IMR-90 (cell line): ENCODE measurements at regions not wholly inside any gene's neighbourhood (a gene's known extent, or its start where the extent isn't known, plus 50 kb on each side); places are given as distances from the start of the nearest gene placed in this dataset.
A peak's percentile ranks its signal among the peaks of the same experiment; 100 is the strongest.

ENCODE experiments used
- ATAC-seq: fragments of 200-7000 bp; cut with Tn5 transposase; 2 replicates; pipeline ENCODE4 v1.9.1; 2020; ENCODE audit warnings: low read depth, mild to moderate bottlenecking, moderate library complexity
- BruUV-seq: library from RNA; stranded (reverse); fragments of 400-500 nt; replicated peaks from 2 replicates; lab custom pipeline; 2021; lab: Mats Ljungman, UMichigan
- CTCF ChIA-PET: fragments of 300-600 bp; formaldehyde crosslinking; extraction: SDS; loops from one replicate; lab custom pipeline; 2021; ENCODE audit warnings: antibody characterized with exemption; lab: Yijun Ruan, JAX
- POLR2A ChIA-PET: fragments of 300-600 bp; sonication (Branson Sonifier 250); formaldehyde crosslinking; loops from one replicate; lab custom pipeline; 2022; ENCODE audit warnings: antibody characterized with exemption; ENCODE audit not compliant: unreplicated experiment; lab: Charles Lee
- DNase-seq: peaks from one replicate; pipeline ENCODE4 v3.0.0; 2013
- H2AFZ ChIP-seq: replicated peaks from 2 replicates; pipeline ENCODE3; 2013; ENCODE audit warnings: low read length, mild to moderate bottlenecking; ENCODE audit not compliant: poor library complexity
- H2AK5ac ChIP-seq: 2 replicates; pipeline ENCODE4 v1.6.1; 2013; ENCODE audit warnings: low read depth, low read length, inconsistent platforms
- H2AK9ac ChIP-seq: replicated peaks from 2 replicates; pipeline ENCODE3; 2013; ENCODE audit warnings: mild to moderate bottlenecking, low read depth, low read length, moderate library complexity; ENCODE audit not compliant: poor library complexity
- H2BK120ac ChIP-seq: 2 replicates; pipeline ENCODE4 v1.6.1; 2013; ENCODE audit warnings: low read depth, low read length, inconsistent platforms
- H2BK15ac ChIP-seq: 3 replicates; pipeline ENCODE4 v1.6.1; 2013; ENCODE audit warnings: low read depth, low read length, inconsistent platforms
- H2BK20ac ChIP-seq: 2 replicates; pipeline ENCODE4 v1.6.1; 2013; ENCODE audit warnings: low read depth, mild to moderate bottlenecking, inconsistent platforms, low read length, moderate library complexity
- H2BK5ac ChIP-seq: 2 replicates; pipeline ENCODE4 v1.6.1; 2013; ENCODE audit warnings: mild to moderate bottlenecking, low read depth, low read length, inconsistent platforms; ENCODE audit not compliant: poor library complexity, severe bottlenecking
- H3K14ac ChIP-seq: replicated peaks from 2 replicates; pipeline ENCODE4 v1.6.1; 2013; ENCODE audit warnings: low read depth, low read length, inconsistent platforms
- H3K18ac ChIP-seq: 2 replicates; pipeline ENCODE4 v1.6.1; 2013; ENCODE audit warnings: low read depth, low read length, control low read depth
- H3K23ac ChIP-seq: 2 replicates; pipeline ENCODE4 v1.6.1; 2013; ENCODE audit warnings: low read depth, low read length, inconsistent platforms
- H3K27ac ChIP-seq: 2 replicates; pipeline ENCODE4 v1.5.1; 2013; ENCODE audit warnings: mild to moderate bottlenecking, control low read depth, low read length; ENCODE audit not compliant: insufficient read depth
- H3K27me3 ChIP-seq: 2 replicates; pipeline ENCODE4 v1.6.1; 2013; ENCODE audit warnings: low read length; ENCODE audit not compliant: control insufficient read depth, insufficient read depth
- H3K36me3 ChIP-seq: 2 replicates; pipeline ENCODE4 v1.6.1; 2013; ENCODE audit warnings: low read length, mixed read lengths; ENCODE audit not compliant: control insufficient read depth, insufficient read depth
- H3K4ac ChIP-seq: 2 replicates; pipeline ENCODE4 v1.6.1; 2013; ENCODE audit warnings: low read depth, low read length, inconsistent platforms
- H3K4me1 ChIP-seq: 2 replicates; pipeline ENCODE4 v1.6.1; 2013; ENCODE audit warnings: low read length, mixed read lengths; ENCODE audit not compliant: control insufficient read depth, insufficient read depth
- H3K4me2 ChIP-seq: 2 replicates; pipeline ENCODE4 v1.6.1; 2013; ENCODE audit warnings: low read depth, mild to moderate bottlenecking, control low read depth, low read length, moderate library complexity
- H3K4me3 ChIP-seq: 2 replicates; pipeline ENCODE4 v1.5.1; 2013; ENCODE audit warnings: low read depth, mild to moderate bottlenecking, control low read depth, low read length, moderate library complexity; ENCODE audit not compliant: insufficient read depth
- H3K56ac ChIP-seq: 2 replicates; pipeline ENCODE4 v1.6.1; 2013; ENCODE audit warnings: low read length, inconsistent platforms; ENCODE audit not compliant: insufficient read depth; ENCODE audit errors: extremely low read depth
- H3K79me1 ChIP-seq, 2 experiments: 2 replicates each; pipeline ENCODE4 v1.6.1; 2013; ENCODE audit warnings: low read length in 2 of 2, inconsistent platforms in 1 of 2, low read depth in 1 of 2
- H3K9ac ChIP-seq: 2 replicates; pipeline ENCODE4 v1.6.1; 2013; ENCODE audit warnings: low read depth, low read length, control low read depth
- H3K9me1 ChIP-seq: 2 replicates; pipeline ENCODE4 v1.6.1; 2013; ENCODE audit warnings: low read length, inconsistent platforms; ENCODE audit not compliant: insufficient read depth
- H3K9me3 ChIP-seq: 2 replicates; pipeline ENCODE4 v1.6.1; 2013; ENCODE audit warnings: low read length; ENCODE audit not compliant: control insufficient read depth, insufficient read depth
- H4K20me1 ChIP-seq: 2 replicates; pipeline ENCODE4 v1.6.1; 2013; ENCODE audit warnings: low read length, inconsistent platforms; ENCODE audit not compliant: insufficient read depth
- H4K5ac ChIP-seq: 2 replicates; pipeline ENCODE4 v1.6.1; 2013; ENCODE audit warnings: mild to moderate bottlenecking, low read depth, low read length, control low read depth
- H4K8ac ChIP-seq, 2 experiments: 2 replicates each; pipeline ENCODE4 v1.6.1; 2013; ENCODE audit warnings: low read depth in 2 of 2, low read length in 2 of 2, control low read depth in 1 of 2, inconsistent platforms in 1 of 2
- H4K91ac ChIP-seq: 2 replicates; pipeline ENCODE4 v1.6.1; 2013; ENCODE audit warnings: low read depth, low read length, inconsistent platforms; ENCODE audit not compliant: insufficient read depth
- BHLHE40 ChIP-seq: fragments of 150-350 bp; IDR thresholded peaks from 2 replicates; pipeline ENCODE4 v1.6.1; 2016; ENCODE audit warnings: mild to moderate bottlenecking, low read depth, low read length
- CEBPB ChIP-seq: IDR thresholded peaks from 2 replicates; pipeline ENCODE4 v1.6.1; 2012; ENCODE audit warnings: low read depth, low read length, improper control_type of control experiment
- CHD1 ChIP-seq: IDR thresholded peaks from 2 replicates; pipeline ENCODE4 v1.6.1; 2012; ENCODE audit warnings: low read depth, low read length, improper control_type of control experiment
- FOS ChIP-seq: fragments of 150-350 bp; IDR thresholded peaks from 2 replicates; pipeline ENCODE4 v1.6.1; 2016; ENCODE audit warnings: low read depth, low read length
- MAZ ChIP-seq: IDR thresholded peaks from 2 replicates; pipeline ENCODE4 v1.6.1; 2012; ENCODE audit warnings: low read depth, mild to moderate bottlenecking, low read length, improper control_type of control experiment, moderate library complexity, borderline replicate concordance
- MXI1 ChIP-seq: IDR thresholded peaks from 2 replicates; pipeline ENCODE4 v1.6.1; 2012; ENCODE audit warnings: low read depth, mild to moderate bottlenecking, low read length, moderate library complexity, borderline replicate concordance
- NFE2L2 ChIP-seq: fragments of 150-350 bp; IDR thresholded peaks from 2 replicates; pipeline ENCODE4 v1.6.1; 2016; ENCODE audit warnings: low read depth, mild to moderate bottlenecking, low read length
- RFX5 ChIP-seq: IDR thresholded peaks from 2 replicates; pipeline ENCODE4 v1.8.0; 2012; ENCODE audit warnings: low read depth, mild to moderate bottlenecking, low read length, moderate library complexity
- SMC3 ChIP-seq: fragments of 150-350 bp; IDR thresholded peaks from 2 replicates; pipeline ENCODE4 v1.6.1; 2016; ENCODE audit warnings: low read depth, mild to moderate bottlenecking, antibody characterized with exemption, low read length, moderate library complexity
- WGBS, 2 experiments: methylation state at CpG; one replicate each; pipeline versions ENCODE4 v1.1.5 to v1.1.7; 2013; ENCODE audit warnings: missing lambda C conversion rate in 2 of 2; ENCODE audit not compliant: insufficient read length in 1 of 2; ENCODE audit errors: extremely low coverage in 2 of 2; 5-methylcytosine and 5-hydroxymethylcytosine counted together
- dilution Hi-C: fragments of 300-500 bp; cut with HindIII; formaldehyde crosslinking; loops from one replicate; pipeline ENCODE4 v1.14.3; 2018; ENCODE audit warnings: low sequenced_read_pairs; ENCODE audit not compliant: unreplicated experiment
- in situ Hi-C: fragments of 300-500 bp; cut with MboI; formaldehyde crosslinking; loops from 3 replicates; pipeline ENCODE4 v1.14.3; 2019; ENCODE audit warnings: low sequenced_read_pairs, inconsistent platforms, mixed read lengths
- intact Hi-C: fragments of 100-400 bp; cut with micrococcal nuclease; formaldehyde crosslinking; loops from 2 replicates; pipeline ENCODE4 v1.10.0; 2022
- TF ChIP-seq, protein P1 (sequence below): fragments of 150-350 bp; IDR thresholded peaks from 2 replicates; pipeline ENCODE4 v1.6.1; 2016; ENCODE audit warnings: low read depth, mild to moderate bottlenecking, low read length, moderate library complexity, borderline replicate concordance

GRCh38 chr17:72569148-72569946, 448.5 kb downstream of the SOX9 start:
- no peak overlapping the region for H3K27ac ChIP-seq
- no peak overlapping the region for H4K8ac ChIP-seq
- peaks cover 18% of the 10 kb centered on the region for H3K9me1 ChIP-seq
- no peak overlapping the region; the same call in 1 of the 2 replicates for H3K18ac ChIP-seq
- peak overlapping the region; percentile 68 for H2AK9ac ChIP-seq
- no peak overlapping the region for H2BK5ac ChIP-seq
- dilution Hi-C loops (no loop called here), intact Hi-C loops (no loop called here), in situ Hi-C loops (loop anchor here (10.0 to 25.0 kb wide), 2 partner anchors 418 to 615 kb away; no protein-coding TSS in a partner anchor)
- CTCF ChIA-PET = no interaction called here
- ATAC-seq (no peak), DNase-seq (no peak)
- no peaks in the 10 kb centered on the region for H3K9me3 ChIP-seq
- POLR2A ChIA-PET = no interaction called here
- no peak overlapping the region for H2BK120ac ChIP-seq
- peaks cover 10% of the 10 kb centered on the region for H3K4me1 ChIP-seq
- BruUV-seq = no TSS peak
- peak overlapping the region; percentile 6; the same call in 1 of the 2 replicates for H4K91ac ChIP-seq
- H3K23ac ChIP-seq = no peak overlapping the region
- H2AK5ac ChIP-seq = no peak overlapping the region; the same call in 1 of the 2 replicates
- H4K20me1 ChIP-seq = peaks cover 15% of the 10 kb centered on the region
- peak overlapping the region; percentile 54; the same call in 1 of the 2 replicates for H3K4ac ChIP-seq
- peaks cover 34 to 70% of the 10 kb centered on the region in 2 experiments for H3K79me1 ChIP-seq
- H3K9ac ChIP-seq = no peak overlapping the region; the same call in 1 of the 2 replicates
- no peak overlapping the region for H2AFZ ChIP-seq
- TF ChIP-seq FOS (no peak), BHLHE40 (no peak), NFE2L2 (no peak), MXI1 (no peak), CHD1 (no peak), RFX5 (no peak), CEBPB (no peak), MAZ (no peak), SMC3 (no peak)
- TF ChIP-seq, protein P1, sequence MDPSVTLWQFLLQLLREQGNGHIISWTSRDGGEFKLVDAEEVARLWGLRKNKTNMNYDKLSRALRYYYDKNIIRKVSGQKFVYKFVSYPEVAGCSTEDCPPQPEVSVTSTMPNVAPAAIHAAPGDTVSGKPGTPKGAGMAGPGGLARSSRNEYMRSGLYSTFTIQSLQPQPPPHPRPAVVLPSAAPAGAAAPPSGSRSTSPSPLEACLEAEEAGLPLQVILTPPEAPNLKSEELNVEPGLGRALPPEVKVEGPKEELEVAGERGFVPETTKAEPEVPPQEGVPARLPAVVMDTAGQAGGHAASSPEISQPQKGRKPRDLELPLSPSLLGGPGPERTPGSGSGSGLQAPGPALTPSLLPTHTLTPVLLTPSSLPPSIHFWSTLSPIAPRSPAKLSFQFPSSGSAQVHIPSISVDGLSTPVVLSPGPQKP = no peak
- WGBS, 2 experiments = 63% methylated on average over 2 of the region's 19 CpGs; no CpG with 5 or more reads in 1 of the 2 experiments
- no peaks in the 10 kb centered on the region for H3K36me3 ChIP-seq
- H2BK15ac ChIP-seq = no peak overlapping the region
- no peaks in the 10 kb centered on the region for H3K27me3 ChIP-seq
- H3K4me3 ChIP-seq = no peak overlapping the region
- H2BK20ac ChIP-seq = peak overlapping the region; percentile 48; the same call in 1 of the 2 replicates
- no peak overlapping the region for H3K14ac ChIP-seq
- H4K5ac ChIP-seq = no peak overlapping the region
- H3K56ac ChIP-seq = no peak overlapping the region
- H3K4me2 ChIP-seq = no peak overlapping the region; the same call in 1 of the 2 replicates
